K562 (cell line): ENCODE measurements at regions not wholly inside any gene's neighbourhood (a gene's known extent, or its start where the extent isn't known, plus 50 kb on each side); places are given as distances from the start of the nearest gene placed in this dataset.

Experiments used
- ATAC-seq: fragments of 200-7000 bp; cut with Tn5 transposase; 3 replicates; pipeline ENCODE4 v1.9.1; 2020; ENCODE audit warnings: moderate library complexity
- BruUV-seq: library from RNA; stranded (reverse); fragments of 400-500 nt; replicated peaks from 2 replicates; lab custom pipeline; 2021; lab: Mats Ljungman, UMichigan
- CTCF ChIA-PET: fragments of 300-600 bp; formaldehyde crosslinking; extraction: SDS; loops from one replicate; lab custom pipeline; 2021; ENCODE audit warnings: low intra/inter-chr PET ratio; lab: Yijun Ruan, JAX
- POLR2A ChIA-PET: fragments of 300-600, 350-650 bp; sonication (Branson Sonifier 250); formaldehyde crosslinking; extraction: SDS; loops from one replicate; lab custom pipeline; 2021; ENCODE audit warnings: antibody characterized with exemption, inconsistent platforms; lab: Yijun Ruan, JAX
- DNase-seq, 4 experiments: peaks; one replicate each; pipeline versions ENCODE4 v3.0.0 to v3.0.0-alpha.2; 2011 to 2018; ENCODE audit warnings: low spot score in 3 of 4, mixed read lengths in 3 of 4; ENCODE audit errors: extremely low read depth in 1 of 4
- FAIRE-seq: peaks from 2 replicates; lab custom pipeline; 2011; peaks lifted over from hg19 to GRCh38; lab: Jason Lieb, UNC
- H2AFZ ChIP-seq: 2 replicates; pipeline ENCODE4 v1.6.0; 2011; ENCODE audit warnings: low read depth, low read length, control low read depth, inconsistent platforms
- H3K27ac ChIP-seq: fragments of 200-600 bp; 3 replicates; pipeline ENCODE4 v1.8.0; 2011; ENCODE audit warnings: low read depth, mild to moderate bottlenecking, control low read depth, inconsistent platforms, low read length, moderate library complexity, mixed read lengths; ENCODE audit errors: extremely low read depth
- H3K27me3 ChIP-seq, 2 experiments: fragments of 300-600 bp in 1 of 2; 2 replicates in 1 of 2; 3 replicates in 1 of 2; pipeline versions ENCODE4 v1.6.0 to v1.8.0; 2011; ENCODE audit warnings: inconsistent platforms in 2 of 2, low read length in 2 of 2, mild to moderate bottlenecking in 1 of 2, mixed read lengths in 1 of 2, moderate library complexity in 1 of 2; ENCODE audit not compliant: control insufficient read depth in 2 of 2, insufficient read depth in 2 of 2
- H3K36me3 ChIP-seq: fragments of 300-600 bp; 3 replicates; pipeline ENCODE4 v1.8.0; 2011; ENCODE audit warnings: mild to moderate bottlenecking, low read length, inconsistent platforms; ENCODE audit not compliant: control insufficient read depth, insufficient read depth
- H3K4me1 ChIP-seq, 2 experiments: fragments of 200-600 bp in 1 of 2; replicated peaks in 1 of 2; 2 replicates in 1 of 2; 3 replicates in 1 of 2; pipeline versions ENCODE4 v1.5.1 to v1.8.0; 2011; ENCODE audit warnings: inconsistent platforms in 2 of 2, low read length in 2 of 2, mild to moderate bottlenecking in 1 of 2, mixed read lengths in 1 of 2, moderate library complexity in 1 of 2; ENCODE audit not compliant: control insufficient read depth in 2 of 2, insufficient read depth in 2 of 2
- H3K4me2 ChIP-seq: 2 replicates; pipeline ENCODE4 v1.6.1; 2011; ENCODE audit warnings: low read length, control low read depth, inconsistent platforms, mixed read lengths; ENCODE audit not compliant: insufficient read depth
- H3K4me3 ChIP-seq: fragments of 200-600 bp; sonication (generic), shearing (Covaris generic); 2 replicates; pipeline ENCODE4 v1.5.1; 2016; ENCODE audit warnings: control low read depth, inconsistent platforms
- H3K79me2 ChIP-seq: fragments of 200-600 bp; 3 replicates; pipeline ENCODE4 v1.8.0; 2011; ENCODE audit warnings: low read length, inconsistent platforms; ENCODE audit not compliant: control insufficient read depth, insufficient read depth
- H3K9ac ChIP-seq, 2 experiments: 2 replicates each; pipeline versions ENCODE4 v1.6.0 to v1.6.1; 2011; ENCODE audit warnings: low read depth in 2 of 2, low read length in 2 of 2, control low read depth in 1 of 2, inconsistent platforms in 1 of 2, mild to moderate bottlenecking in 1 of 2, mixed read lengths in 1 of 2; ENCODE audit not compliant: insufficient read depth in 1 of 2
- H3K9me1 ChIP-seq: one replicate; pipeline ENCODE4 v1.6.0; 2011; ENCODE audit warnings: inconsistent platforms, mild to moderate bottlenecking, low read length, moderate library complexity; ENCODE audit not compliant: control insufficient read depth, insufficient read depth
- H3K9me3 ChIP-seq: replicated peaks from 2 replicates; pipeline ENCODE4 v1.5.1; 2011; ENCODE audit warnings: low read depth, low read length, inconsistent platforms; ENCODE audit not compliant: control insufficient read depth, insufficient read depth
- H4K20me1 ChIP-seq: replicated peaks from 2 replicates; pipeline ENCODE4 v1.6.1; 2011; ENCODE audit warnings: low read length, inconsistent platforms, mixed read lengths; ENCODE audit not compliant: control insufficient read depth, insufficient read depth
- BMI1 ChIP-seq: fragments of 150-350 bp; IDR thresholded peaks from 2 replicates; pipeline ENCODE4 v1.6.1; 2014; ENCODE audit warnings: low read length
- BRF2 ChIP-seq: IDR thresholded peaks from 3 replicates; pipeline ENCODE4 v1.6.1; 2011; ENCODE audit warnings: borderline replicate concordance, mild to moderate bottlenecking; ENCODE audit not compliant: insufficient read length, insufficient read depth
- CCAR2 ChIP-seq: fragments of 200-400 bp; formaldehyde crosslinking; IDR thresholded peaks from 2 replicates; pipeline ENCODE4 v1.6.1; 2017; ENCODE audit warnings: mild to moderate bottlenecking, low read depth, low read length
- E2F3 ChIP-seq: fragments of 250-450 bp; sonication (Bioruptor Pico); IDR thresholded peaks from 2 replicates; pipeline ENCODE4 v1.4.0; 2020; ENCODE audit warnings: mild to moderate bottlenecking
- MED1 ChIP-seq: sonication (generic); formaldehyde crosslinking; IDR thresholded peaks from 2 replicates; pipeline ENCODE4 v1.8.1; 2023; ENCODE audit warnings: missing genetic modification reagents, borderline replicate concordance
- NFE2 ChIP-seq: IDR thresholded peaks from 2 replicates; pipeline ENCODE4 v1.6.1; 2014; ENCODE audit warnings: antibody characterized with exemption, low read depth
- NR4A1 ChIP-seq, 2 experiments: fragments of 250-450 bp in 1 of 2; fragments of 450-650 bp in 1 of 2; sonication (Bioruptor Pico) in 1 of 2; IDR thresholded peaks; 2 replicates each; pipeline versions ENCODE4 v1.4.0 to v1.6.1; 2016 to 2020; ENCODE audit warnings: mild to moderate bottlenecking in 2 of 2, missing compliant biosample characterization in 1 of 2, missing genetic modification characterization in 1 of 2, moderate library complexity in 1 of 2
- RCOR1 ChIP-seq, 2 experiments: IDR thresholded peaks; 2 replicates each; pipeline ENCODE4 v1.6.1; 2012; ENCODE audit warnings: low read depth in 2 of 2, low read length in 2 of 2, borderline replicate concordance in 1 of 2, improper control_type of control experiment in 1 of 2
- SRF ChIP-seq, 2 experiments: fragments of 250-450, 450-650 bp in 1 of 2; sonication (Bioruptor Pico) in 1 of 2; sonication (generic) in 1 of 2; formaldehyde crosslinking; IDR thresholded peaks; 2 replicates each; pipeline versions ENCODE4 v1.5.0 to v1.5.1; 2020 to 2022; ENCODE audit warnings: mild to moderate bottlenecking in 1 of 2, missing genetic modification reagents in 1 of 2
- ZKSCAN8 ChIP-seq: fragments of 200-800 bp; sonication (Bioruptor generic); IDR thresholded peaks from 2 replicates; pipeline ENCODE4 v1.6.1; 2016; ENCODE audit warnings: missing genetic modification characterization, missing compliant biosample characterization
- ZNF133 ChIP-seq: fragments of 250-450 bp; sonication (Bioruptor Pico); IDR thresholded peaks from 2 replicates; pipeline ENCODE4 v1.4.0; 2020; ENCODE audit warnings: mild to moderate bottlenecking
- WGBS: fragments of 100-300 bp; shearing (Covaris generic); methylation state at CpG from one replicate; pipeline ENCODE4 v1.1.6; 2016; ENCODE audit warnings: low coverage, mixed read lengths; ENCODE audit not compliant: insufficient coverage; ENCODE audit errors: missing lambda C conversion rate; 5-methylcytosine and 5-hydroxymethylcytosine counted together
- in situ Hi-C: fragments of 300-500 bp; cut with MboI; formaldehyde crosslinking; loops from 4 replicates; pipeline ENCODE4 v1.15.0; 2018; ENCODE audit warnings: inconsistent platforms, mixed read lengths
- intact Hi-C: fragments of 100-400 bp; cut with micrococcal nuclease; formaldehyde crosslinking; loops from 2 replicates; pipeline ENCODE4 v1.14.2; 2022
- TF ChIP-seq, protein P1 (sequence below): fragments of 250-450 bp; sonication (Bioruptor Pico); IDR thresholded peaks from 2 replicates; pipeline ENCODE4 v1.4.0; 2020; ENCODE audit warnings: borderline replicate concordance
- TF ChIP-seq, protein P2 (sequence below): fragments of 450-650 bp; IDR thresholded peaks from 2 replicates; pipeline ENCODE4 v1.7.1; 2018; ENCODE audit warnings: mild to moderate bottlenecking, low read depth; ENCODE audit not compliant: partially characterized antibody

DNA sequence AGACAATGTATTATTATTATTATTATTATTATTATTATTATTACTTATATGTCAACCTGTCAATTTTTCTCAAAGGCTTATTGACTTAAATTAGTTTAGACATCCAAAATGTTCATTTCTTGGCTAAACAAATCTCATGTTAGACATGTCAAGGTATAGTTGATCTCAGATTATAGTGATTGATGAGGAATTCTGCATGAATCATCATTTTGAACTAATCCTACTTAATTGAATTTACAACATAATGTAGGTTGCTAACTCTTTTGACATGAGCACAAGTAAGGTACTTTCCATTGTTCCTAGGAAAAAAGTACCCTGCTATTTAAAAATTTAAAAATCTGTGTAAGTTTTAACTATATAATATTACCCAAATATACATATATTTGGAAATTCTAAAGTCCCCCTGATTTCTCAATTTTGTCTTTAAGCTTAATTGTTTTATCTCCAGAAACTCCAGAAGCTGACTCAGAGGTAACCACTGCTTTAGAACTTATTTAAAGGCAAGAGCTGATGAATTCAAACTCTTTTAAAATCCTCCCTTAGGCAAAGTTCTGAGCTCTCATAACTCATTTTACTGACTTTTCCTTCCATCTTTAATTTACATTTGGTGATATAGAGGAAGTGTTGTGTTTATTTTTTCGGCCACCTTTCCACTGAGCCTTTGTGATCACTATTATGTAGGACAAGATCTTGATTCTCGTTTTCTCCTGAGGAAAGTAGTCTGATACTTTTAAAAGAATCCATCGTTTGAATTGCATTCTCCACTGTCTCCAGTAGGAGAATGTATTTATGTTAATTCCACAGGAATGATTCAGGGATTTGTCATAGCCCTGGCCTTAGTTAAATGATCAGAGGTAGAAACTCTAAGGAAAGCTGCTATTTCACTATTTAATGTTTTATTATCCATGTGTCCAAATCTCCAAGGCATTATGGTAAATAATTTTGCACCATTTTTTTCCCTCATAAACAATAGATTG lies 1304.5 kb downstream of the AACS start:
- no peaks in the 10 kb centered on the region for H3K9me3 ChIP-seq
- no peak for DNase-seq
- H3K9me1 ChIP-seq: no peaks in the 10 kb centered on the region
- H3K27ac ChIP-seq: no peak overlapping the region
- no TSS peak for BruUV-seq
- H2AFZ ChIP-seq: no peak overlapping the region
- no peak overlapping the region for H3K9ac ChIP-seq
- TF ChIP-seq NFE2 (no peak), CCAR2 (no peak), ZNF133 (CRISPR knock-in tag) (no peak), ZKSCAN8 (no peak), E2F3 (CRISPR knock-in tag) (no peak), NR4A1 (CRISPR knock-in tag; IDR thresholded peaks at IDR 0.05) (no peak), NR4A1 (tag; IDR thresholded peaks at IDR 0.05) (no peak), BRF2 (no peak), BMI1 (no peak), RCOR1 (IDR thresholded peaks at IDR 0.05; ENCODE audit: borderline replicate concordance in 1 of 2, low read depth in 2 of 2, low read length in 2 of 2) (no peak), MED1 (CRISPR knock-in tag) (no peak), SRF (CRISPR knock-in tag; IDR thresholded peaks at IDR 0.05) (no peak)
- TF ChIP-seq, protein P1, sequence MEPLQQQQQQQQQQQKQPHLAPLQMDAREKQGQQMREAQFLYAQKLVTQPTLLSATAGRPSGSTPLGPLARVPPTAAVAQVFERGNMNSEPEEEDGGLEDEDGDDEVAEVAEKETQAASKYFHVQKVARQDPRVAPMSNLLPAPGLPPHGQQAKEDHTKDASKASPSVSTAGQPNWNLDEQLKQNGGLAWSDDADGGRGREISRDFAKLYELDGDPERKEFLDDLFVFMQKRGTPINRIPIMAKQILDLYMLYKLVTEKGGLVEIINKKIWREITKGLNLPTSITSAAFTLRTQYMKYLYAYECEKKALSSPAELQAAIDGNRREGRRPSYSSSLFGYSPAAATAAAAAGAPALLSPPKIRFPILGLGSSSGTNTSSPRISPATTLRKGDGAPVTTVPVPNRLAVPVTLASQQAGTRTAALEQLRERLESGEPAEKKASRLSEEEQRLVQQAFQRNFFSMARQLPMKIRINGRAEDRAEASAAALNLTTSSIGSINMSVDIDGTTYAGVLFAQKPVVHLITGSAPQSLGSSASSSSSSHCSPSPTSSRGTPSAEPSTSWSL (CRISPR knock-in tag): no peak
- TF ChIP-seq, protein P2, sequence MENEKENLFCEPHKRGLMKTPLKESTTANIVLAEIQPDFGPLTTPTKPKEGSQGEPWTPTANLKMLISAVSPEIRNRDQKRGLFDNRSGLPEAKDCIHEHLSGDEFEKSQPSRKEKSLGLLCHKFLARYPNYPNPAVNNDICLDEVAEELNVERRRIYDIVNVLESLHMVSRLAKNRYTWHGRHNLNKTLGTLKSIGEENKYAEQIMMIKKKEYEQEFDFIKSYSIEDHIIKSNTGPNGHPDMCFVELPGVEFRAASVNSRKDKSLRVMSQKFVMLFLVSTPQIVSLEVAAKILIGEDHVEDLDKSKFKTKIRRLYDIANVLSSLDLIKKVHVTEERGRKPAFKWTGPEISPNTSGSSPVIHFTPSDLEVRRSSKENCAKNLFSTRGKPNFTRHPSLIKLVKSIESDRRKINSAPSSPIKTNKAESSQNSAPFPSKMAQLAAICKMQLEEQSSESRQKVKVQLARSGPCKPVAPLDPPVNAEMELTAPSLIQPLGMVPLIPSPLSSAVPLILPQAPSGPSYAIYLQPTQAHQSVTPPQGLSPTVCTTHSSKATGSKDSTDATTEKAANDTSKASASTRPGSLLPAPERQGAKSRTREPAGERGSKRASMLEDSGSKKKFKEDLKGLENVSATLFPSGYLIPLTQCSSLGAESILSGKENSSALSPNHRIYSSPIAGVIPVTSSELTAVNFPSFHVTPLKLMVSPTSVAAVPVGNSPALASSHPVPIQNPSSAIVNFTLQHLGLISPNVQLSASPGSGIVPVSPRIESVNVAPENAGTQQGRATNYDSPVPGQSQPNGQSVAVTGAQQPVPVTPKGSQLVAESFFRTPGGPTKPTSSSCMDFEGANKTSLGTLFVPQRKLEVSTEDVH: no peak
- no peak for ATAC-seq
- CTCF ChIA-PET: no interaction called here
- WGBS: 0% methylated on average over 3 of the region's 3 CpGs
- POLR2A ChIA-PET: interaction anchor here (0.6 kb wide), 1 partner anchor 14 kb away, joined by 3 read pairs; no protein-coding TSS in a partner anchor
- no peaks in the 10 kb centered on the region for H4K20me1 ChIP-seq
- in situ Hi-C loops (no loop called here), intact Hi-C loops (no loop called here)
- FAIRE-seq: no peak
- H3K4me2 ChIP-seq: no peak overlapping the region
- no peaks in the 10 kb centered on the region for H3K36me3 ChIP-seq
- no peaks in the 10 kb centered on the region for H3K27me3 ChIP-seq
- H3K4me1 ChIP-seq: no peaks in the 10 kb centered on the region
- no peak overlapping the region for H3K4me3 ChIP-seq
- no peaks in the 10 kb centered on the region for H3K79me2 ChIP-seq
